SH-SY5Y (cell line): ENCODE measurements at regions not wholly inside any gene's neighbourhood (a gene's known extent, or its start where the extent isn't known, plus 50 kb on each side); places are given as distances from the start of the nearest gene placed in this dataset.

ENCODE experiments used
- GATA2 ChIP-seq: IDR thresholded peaks from 2 replicates; pipeline ENCODE4 v1.6.1; 2011; ENCODE audit warnings: mild to moderate bottlenecking, low read depth, low read length
- GATA3 ChIP-seq: IDR thresholded peaks from 2 replicates; pipeline ENCODE4 v1.6.1; 2011; ENCODE audit warnings: low read depth, mild to moderate bottlenecking, low read length, moderate library complexity

DNA sequence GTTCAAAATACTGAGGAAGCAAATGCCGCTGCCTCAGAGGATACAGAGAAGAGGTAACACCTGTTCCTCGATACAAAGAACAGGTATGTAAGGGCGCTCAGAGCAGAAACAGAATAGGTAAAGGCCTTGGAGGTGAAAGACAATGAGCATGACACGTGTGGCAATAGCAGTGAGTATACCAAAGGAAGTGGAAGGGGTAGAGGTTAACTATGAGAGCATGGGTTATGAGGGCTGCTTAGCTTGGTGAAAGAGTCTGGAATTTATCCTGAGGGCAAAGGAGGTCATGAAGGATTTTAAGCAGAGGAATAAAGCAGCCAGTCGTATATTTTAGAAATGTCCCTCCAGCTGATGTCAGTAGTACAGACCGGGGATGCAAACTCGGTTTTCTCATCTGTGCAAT is 269.8 kb upstream of the ZNF462 start:
- TF ChIP-seq GATA2 (no peak), GATA3 (no peak)
